ENCODE measurements at regions not wholly inside any gene's neighbourhood (a gene's known extent, or its start where the extent isn't known, plus 50 kb on each side); places are given as distances from the start of the nearest gene placed in this dataset.

- TF ChIP-seq CTCF (IDR thresholded peaks at IDR 0.05; ENCODE audit: insufficient read depth, low read length), result no peak
- TF ChIP-seq POLR2AphosphoS5 (IDR thresholded peaks at IDR 0.05; ENCODE audit: low read depth), result no peak
- no peak for TF ChIP-seq SPI1 (IDR thresholded peaks at IDR 0.05; ENCODE audit: borderline replicate concordance, low read depth)
Observed at GRCh38 chr1:81662913-81663526, 137.7 kb upstream of the ADGRL2 start.
